Fibroblast of the conjunctiva (primary cell): ENCODE measurements at regions not wholly inside any gene's neighbourhood (a gene's known extent, or its start where the extent isn't known, plus 50 kb on each side); places are given as distances from the start of the nearest gene placed in this dataset.

Experiments
- DNase-seq: peaks from one replicate; pipeline ENCODE4 v3.0.0-alpha.2; 2010; ENCODE audit warnings: low read depth

- no peak for DNase-seq
Measured at GRCh38 chr7:94274828-94275227, 119.9 kb upstream of the COL1A2 start.

- no peak for DNase-seq
Measured at GRCh38 chr7:94276027-94276426, 118.7 kb upstream of the COL1A2 start.

GRCh38 chr7:94276795-94277194 lies 117.9 kb upstream of the COL1A2 start:
- DNase-seq = no peak

- DNase-seq = no peak
Measured at GRCh38 chr7:94277236-94277635, 117.5 kb upstream of the COL1A2 start.

- no peak for DNase-seq
Measured at GRCh38 chr7:94280851-94281250, 113.8 kb upstream of the COL1A2 start.

GRCh38 chr7:94284104-94284503 lies 110.6 kb upstream of the COL1A2 start:
- no peak for DNase-seq

GRCh38 chr7:94286111-94286510 lies 108.6 kb upstream of the COL1A2 start:
- DNase-seq = no peak

- no peak for DNase-seq
Measured at GRCh38 chr7:94288096-94288495, 106.6 kb upstream of the COL1A2 start.

GRCh38 chr7:94289071-94289470 lies 105.6 kb upstream of the COL1A2 start:
- peak; percentile 87 for DNase-seq

- DNase-seq = no peak
Measured at GRCh38 chr7:94294471-94295131, 100.1 kb upstream of the COL1A2 start.

- peak; percentile 84 for DNase-seq
Measured at GRCh38 chr7:94295850-94296249, 98.8 kb upstream of the COL1A2 start.

- DNase-seq = no peak
Measured at GRCh38 chr7:94296881-94297280, 97.8 kb upstream of the COL1A2 start.

- peak; percentile 91 for DNase-seq
Measured at GRCh38 chr7:94297397-94297838, 97.3 kb upstream of the COL1A2 start.

GRCh38 chr7:94298943-94299342 lies 95.8 kb upstream of the COL1A2 start:
- no peak for DNase-seq

- no peak for DNase-seq
Measured at GRCh38 chr7:94300176-94300835, 94.4 kb upstream of the COL1A2 start.

- peak; percentile 96 for DNase-seq
Measured at GRCh38 chr7:94301024-94301586, 93.6 kb upstream of the COL1A2 start.

- DNase-seq = no peak
Measured at GRCh38 chr7:94303118-94303517, 91.6 kb upstream of the COL1A2 start.

GRCh38 chr7:94303695-94304094 lies 91.0 kb upstream of the COL1A2 start:
- DNase-seq = peak; percentile 84

- DNase-seq = no peak
Measured at GRCh38 chr7:94304878-94305277, 89.8 kb upstream of the COL1A2 start.

- DNase-seq = no peak
Measured at GRCh38 chr7:94305836-94306235, 88.9 kb upstream of the COL1A2 start.

- DNase-seq = no peak
Measured at GRCh38 chr7:94307399-94308048, 87.2 kb upstream of the COL1A2 start.

- DNase-seq = no peak
Measured at GRCh38 chr7:94311515-94311914, 83.2 kb upstream of the COL1A2 start.

GRCh38 chr7:94313926-94314325 lies 80.8 kb upstream of the COL1A2 start:
- peak; percentile 67 for DNase-seq
